ENCODE measurements at regions not wholly inside any gene's neighbourhood (a gene's known extent, or its start where the extent isn't known, plus 50 kb on each side); places are given as distances from the start of the nearest gene placed in this dataset.

DNA sequence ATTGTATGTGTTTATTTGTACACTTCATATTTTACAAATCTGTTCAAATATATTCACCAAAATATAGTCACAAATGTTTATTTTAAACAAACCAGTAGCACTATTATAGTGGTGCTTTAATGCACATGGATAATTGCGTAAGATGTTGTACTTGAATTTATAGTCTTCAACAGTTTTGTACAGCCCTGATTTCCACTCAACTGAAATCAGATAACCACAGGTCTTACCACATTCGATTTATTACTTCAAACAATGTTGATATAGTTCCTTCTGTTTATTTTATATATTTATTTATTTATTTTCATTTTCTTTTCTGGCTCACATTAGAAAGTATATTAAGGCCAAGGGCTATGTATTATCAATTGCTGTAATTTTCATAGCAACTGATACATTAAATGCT, 99.4 kb upstream of the ZNF804A start:
- H3K4me1 ChIP-seq (ENCODE audit: control insufficient read depth in 3 of 3, insufficient read depth in 3 of 3, low read length in 3 of 3): no peaks in the 10 kb centered on the region
- no peaks in the 10 kb centered on the region for H3K27me3 ChIP-seq (ENCODE audit: control insufficient read depth in 3 of 3, insufficient read depth in 3 of 3, low read length in 3 of 3)
- no peak overlapping the region for H3K9ac ChIP-seq (ENCODE audit: low read depth in 1 of 3, low read length in 3 of 3)
- H3K27ac ChIP-seq (ENCODE audit: low read depth, low read length): no peak overlapping the region
- no peak overlapping the region for H3K4me3 ChIP-seq (ENCODE audit: low read length in 3 of 3)
- no peaks in the 10 kb centered on the region for H3K36me3 ChIP-seq (ENCODE audit: control insufficient read depth in 3 of 3, insufficient read depth in 3 of 3, low read length in 3 of 3)
- H3K9me3 ChIP-seq (ENCODE audit: control insufficient read depth in 3 of 3, low read length in 3 of 3): no peaks in the 10 kb centered on the region

DNA sequence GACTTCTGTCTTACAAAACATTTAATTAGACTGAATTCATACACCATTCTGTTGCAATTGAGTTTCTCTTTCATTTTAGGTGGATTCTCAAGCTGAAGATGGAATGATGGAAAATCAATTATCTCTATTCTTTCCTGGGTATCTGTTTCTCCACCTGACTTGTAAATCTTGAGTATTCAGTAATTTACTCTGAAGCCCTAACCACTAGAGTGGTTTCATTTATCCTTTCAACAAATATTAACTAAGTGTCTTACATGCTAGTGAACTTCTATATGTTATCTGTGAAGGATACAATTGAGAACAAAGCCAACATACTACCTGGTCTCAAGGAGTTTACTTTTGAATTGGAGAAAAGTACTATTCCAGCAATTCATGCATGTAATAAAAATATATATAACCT, 94.1 kb upstream of the ZNF804A start:
- H3K4me1 ChIP-seq (ENCODE audit: control insufficient read depth in 3 of 3, insufficient read depth in 3 of 3, low read length in 3 of 3): no peaks in the 10 kb centered on the region
- H3K36me3 ChIP-seq (ENCODE audit: control insufficient read depth in 3 of 3, insufficient read depth in 3 of 3, low read length in 3 of 3): no peaks in the 10 kb centered on the region
- no peaks in the 10 kb centered on the region for H3K27me3 ChIP-seq (ENCODE audit: control insufficient read depth in 3 of 3, insufficient read depth in 3 of 3, low read length in 3 of 3)
- H3K9me3 ChIP-seq (ENCODE audit: control insufficient read depth in 3 of 3, low read length in 3 of 3): no peaks in the 10 kb centered on the region
- no peak overlapping the region for H3K27ac ChIP-seq (ENCODE audit: low read depth, low read length)
- no peak overlapping the region for H3K9ac ChIP-seq (ENCODE audit: low read depth in 1 of 3, low read length in 3 of 3)
- no peak overlapping the region for H3K4me3 ChIP-seq (ENCODE audit: low read length in 3 of 3)

DNA sequence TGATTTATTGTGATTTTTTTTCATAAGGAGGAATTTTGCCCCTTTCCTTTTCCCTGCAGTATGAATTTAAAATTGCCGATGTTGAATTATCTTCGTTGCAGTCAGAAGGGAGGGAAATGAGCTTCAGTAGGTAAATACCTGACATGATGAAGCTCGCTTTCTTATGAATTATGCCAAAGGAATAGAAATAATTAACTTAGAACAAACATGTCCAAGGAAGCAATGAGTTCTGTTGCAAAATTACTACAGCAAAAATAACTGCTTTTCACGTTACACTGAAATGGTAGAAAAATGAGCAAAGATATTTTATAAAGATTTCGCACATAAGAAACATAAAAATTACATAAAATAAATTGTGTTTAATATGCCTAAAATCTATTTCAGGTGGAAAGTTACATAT, 91.1 kb upstream of the ZNF804A start:
- H3K27me3 ChIP-seq (ENCODE audit: control insufficient read depth in 3 of 3, insufficient read depth in 3 of 3, low read length in 3 of 3): no peaks in the 10 kb centered on the region

DNA sequence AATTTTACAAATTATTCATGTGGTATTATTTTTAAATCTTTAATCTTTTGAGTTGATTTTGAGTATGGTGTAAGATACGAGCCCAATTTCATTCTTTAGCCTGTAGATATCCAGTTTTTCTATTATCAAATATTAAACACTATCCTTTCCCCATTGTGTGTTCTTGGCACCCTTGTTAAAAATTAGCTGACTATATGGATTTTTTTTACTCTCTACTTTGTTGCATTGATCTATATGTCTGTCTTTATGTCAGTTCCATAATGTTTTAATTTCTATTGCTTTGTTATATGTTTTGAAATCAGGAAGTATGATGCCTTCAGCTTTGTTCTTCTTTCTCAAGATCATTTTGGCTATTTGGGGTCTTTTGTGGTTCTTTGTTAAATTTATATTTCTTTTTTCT, 80.9 kb upstream of the ZNF804A start:
- Histone ChIP-seq H3K36me3 (ENCODE audit: control insufficient read depth in 3 of 3, insufficient read depth in 3 of 3, low read length in 3 of 3) (no peaks in the 10 kb centered on the region), H3K9ac (ENCODE audit: low read depth in 1 of 3, low read length in 3 of 3) (no peak overlapping the region), H3K4me1 (ENCODE audit: control insufficient read depth in 3 of 3, insufficient read depth in 3 of 3, low read length in 3 of 3) (no peaks in the 10 kb centered on the region), H3K4me3 (ENCODE audit: low read length in 3 of 3) (no peak overlapping the region), H3K27me3 (ENCODE audit: control insufficient read depth in 3 of 3, insufficient read depth in 3 of 3, low read length in 3 of 3) (no peaks in the 10 kb centered on the region), H3K27ac (ENCODE audit: low read depth, low read length) (no peak overlapping the region), H3K9me3 (ENCODE audit: control insufficient read depth in 3 of 3, low read length in 3 of 3) (no peaks in the 10 kb centered on the region)

More for the DNA sequence above, 91.1 kb upstream of the ZNF804A start:
- no peaks in the 10 kb centered on the region for H3K9me3 ChIP-seq (ENCODE audit: control insufficient read depth in 3 of 3, low read length in 3 of 3)
- no peaks in the 10 kb centered on the region for H3K4me1 ChIP-seq (ENCODE audit: control insufficient read depth in 3 of 3, insufficient read depth in 3 of 3, low read length in 3 of 3)
- H3K36me3 ChIP-seq (ENCODE audit: control insufficient read depth in 3 of 3, insufficient read depth in 3 of 3, low read length in 3 of 3): no peaks in the 10 kb centered on the region
- H3K4me3 ChIP-seq (ENCODE audit: low read length in 3 of 3): no peak overlapping the region
- H3K27ac ChIP-seq (ENCODE audit: low read depth, low read length): no peak overlapping the region
- no peak overlapping the region for H3K9ac ChIP-seq (ENCODE audit: low read depth in 1 of 3, low read length in 3 of 3)

DNA sequence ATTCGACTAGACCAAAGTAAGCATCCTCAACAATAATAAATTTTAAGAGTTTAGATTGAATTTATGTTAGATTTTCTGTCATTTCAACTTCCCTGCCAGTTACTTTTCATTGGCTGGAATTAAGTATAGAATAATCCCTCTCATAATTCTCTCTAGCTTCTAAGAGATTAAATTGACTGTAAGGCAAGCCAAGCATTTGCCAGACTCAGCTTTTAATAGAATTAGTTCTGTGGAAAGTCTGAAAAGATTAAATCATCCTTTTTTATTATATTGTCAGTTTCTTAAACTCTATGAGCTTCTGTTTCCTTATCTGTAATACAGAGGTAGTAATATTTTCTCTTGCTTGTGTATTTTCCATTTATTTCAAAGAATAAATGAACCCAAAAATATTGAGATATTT, 77.9 kb upstream of the ZNF804A start:
- Histone ChIP-seq H3K4me1 (ENCODE audit: control insufficient read depth in 3 of 3, insufficient read depth in 3 of 3, low read length in 3 of 3) (no peaks in the 10 kb centered on the region), H3K9me3 (ENCODE audit: control insufficient read depth in 3 of 3, low read length in 3 of 3) (peaks cover 0 to 3% (median 3%) of the 10 kb centered on the region in 3 donors), H3K9ac (ENCODE audit: low read depth in 1 of 3, low read length in 3 of 3) (no peak overlapping the region), H3K4me3 (ENCODE audit: low read length in 3 of 3) (no peak overlapping the region), H3K27ac (ENCODE audit: low read depth, low read length) (no peak overlapping the region), H3K36me3 (ENCODE audit: control insufficient read depth in 3 of 3, insufficient read depth in 3 of 3, low read length in 3 of 3) (no peaks in the 10 kb centered on the region), H3K27me3 (ENCODE audit: control insufficient read depth in 3 of 3, insufficient read depth in 3 of 3, low read length in 3 of 3) (no peaks in the 10 kb centered on the region)

DNA sequence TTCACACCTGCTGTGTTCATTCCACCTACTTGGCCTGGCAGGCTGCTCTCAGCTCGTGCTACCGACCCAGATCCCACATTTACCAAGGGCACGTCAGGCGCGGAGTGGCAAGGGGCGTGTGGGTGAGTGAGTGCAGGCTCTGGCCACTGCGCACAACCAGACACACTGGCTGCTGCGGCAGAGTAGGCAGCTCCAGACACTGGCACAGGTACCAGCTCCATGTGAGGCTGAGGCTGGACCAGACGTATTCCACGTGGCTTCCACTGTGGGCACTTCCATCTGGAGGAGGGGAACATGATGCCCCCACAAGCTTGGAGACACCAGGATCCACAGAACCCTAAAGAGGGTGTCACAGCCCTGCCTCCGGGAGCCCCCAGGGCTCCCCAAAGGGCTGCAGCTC, 74.6 kb upstream of the ZNF804A start:
- Histone ChIP-seq H3K36me3 (ENCODE audit: control insufficient read depth in 3 of 3, insufficient read depth in 3 of 3, low read length in 3 of 3) (no peaks in the 10 kb centered on the region), H3K9me3 (ENCODE audit: control insufficient read depth in 3 of 3, low read length in 3 of 3) (peaks cover 6 to 9% (median 7%) of the 10 kb centered on the region in 3 donors), H3K27me3 (ENCODE audit: control insufficient read depth in 3 of 3, insufficient read depth in 3 of 3, low read length in 3 of 3) (no peaks in the 10 kb centered on the region), H3K4me1 (ENCODE audit: control insufficient read depth in 3 of 3, insufficient read depth in 3 of 3, low read length in 3 of 3) (no peaks in the 10 kb centered on the region), H3K9ac (ENCODE audit: low read depth in 1 of 3, low read length in 3 of 3) (no peak overlapping the region), H3K4me3 (ENCODE audit: low read length in 3 of 3) (no peak overlapping the region), H3K27ac (ENCODE audit: low read depth, low read length) (no peak overlapping the region)

DNA sequence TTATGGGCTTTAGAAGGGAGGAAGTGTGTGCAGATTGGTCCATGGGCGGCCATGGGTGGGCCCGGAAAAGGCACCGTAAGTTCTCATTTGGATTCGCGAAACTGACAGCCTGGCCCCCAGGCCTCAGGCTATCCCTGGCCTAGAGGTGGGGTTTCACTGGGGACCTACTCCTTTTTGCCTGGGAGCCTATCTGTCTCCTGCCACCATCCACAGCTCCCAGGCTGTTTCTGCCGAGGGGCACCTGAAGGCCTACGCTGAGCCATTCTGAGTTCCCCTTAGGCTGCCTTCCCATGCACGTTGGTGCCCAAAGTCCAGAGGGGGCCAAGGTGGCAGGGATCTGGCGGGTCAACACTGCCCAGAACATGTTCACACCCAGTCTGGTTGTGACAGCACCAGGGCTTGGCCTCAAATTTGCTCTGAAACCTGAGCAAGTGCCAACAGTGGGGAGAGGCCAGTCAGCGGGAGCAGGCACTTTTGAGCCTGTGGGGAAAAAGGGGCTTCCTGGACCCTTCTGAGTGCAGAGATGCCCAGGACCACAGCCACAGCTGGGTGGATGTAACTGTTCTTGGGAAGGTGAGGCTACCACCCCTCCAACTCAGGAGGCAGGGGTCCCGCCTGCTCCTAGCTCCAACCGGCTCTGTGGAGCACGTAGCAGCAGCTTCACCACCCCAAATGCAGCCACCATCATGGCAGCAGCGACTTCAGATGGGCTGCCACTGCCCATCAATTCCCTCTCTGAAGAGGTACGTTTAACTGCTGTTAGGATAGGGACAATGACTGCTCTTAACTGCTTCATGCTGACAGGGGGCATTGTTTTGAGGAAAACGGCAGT, 73.6 kb upstream of the ZNF804A start:
- no peaks in the 10 kb centered on the region for H3K4me1 ChIP-seq (ENCODE audit: control insufficient read depth in 3 of 3, insufficient read depth in 3 of 3, low read length in 3 of 3)
- H3K36me3 ChIP-seq (ENCODE audit: control insufficient read depth in 3 of 3, insufficient read depth in 3 of 3, low read length in 3 of 3): no peaks in the 10 kb centered on the region
- H3K27ac ChIP-seq (ENCODE audit: low read depth, low read length): no peak overlapping the region
- no peaks in the 10 kb centered on the region for H3K27me3 ChIP-seq (ENCODE audit: control insufficient read depth in 3 of 3, insufficient read depth in 3 of 3, low read length in 3 of 3)
- H3K4me3 ChIP-seq (ENCODE audit: low read length in 3 of 3): no peak overlapping the region
- peaks cover 6 to 12% (median 9%) of the 10 kb centered on the region in 3 donors for H3K9me3 ChIP-seq (ENCODE audit: control insufficient read depth in 3 of 3, low read length in 3 of 3)
- no peak overlapping the region for H3K9ac ChIP-seq (ENCODE audit: low read depth in 1 of 3, low read length in 3 of 3)

DNA sequence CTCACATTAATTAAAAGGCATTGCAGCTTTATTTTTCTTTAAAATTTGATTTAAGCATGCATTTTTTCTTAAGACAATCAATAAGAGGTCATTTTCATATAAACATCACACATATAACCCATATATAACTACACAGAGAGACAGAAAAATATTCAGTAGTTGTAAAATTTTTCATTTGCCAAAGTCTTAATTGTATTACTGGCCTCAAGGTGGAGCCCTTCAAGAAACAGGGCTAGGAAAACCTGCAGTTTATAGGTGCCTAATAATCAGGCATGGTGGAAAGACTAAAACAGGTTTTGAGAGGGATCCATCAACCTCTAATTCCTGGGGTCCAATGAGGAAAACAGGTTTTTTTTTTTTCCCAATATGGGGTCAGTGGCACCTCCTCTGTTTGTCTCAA, 71.3 kb upstream of the ZNF804A start:
- H3K4me1 ChIP-seq (ENCODE audit: control insufficient read depth in 3 of 3, insufficient read depth in 3 of 3, low read length in 3 of 3): no peaks in the 10 kb centered on the region
- H3K27me3 ChIP-seq (ENCODE audit: control insufficient read depth in 3 of 3, insufficient read depth in 3 of 3, low read length in 3 of 3): no peaks in the 10 kb centered on the region
- no peak overlapping the region for H3K4me3 ChIP-seq (ENCODE audit: low read length in 3 of 3)
- H3K27ac ChIP-seq (ENCODE audit: low read depth, low read length): no peak overlapping the region
- no peak overlapping the region for H3K9ac ChIP-seq (ENCODE audit: low read depth in 1 of 3, low read length in 3 of 3)
- H3K9me3 ChIP-seq (ENCODE audit: control insufficient read depth in 3 of 3, low read length in 3 of 3): peaks cover 6 to 17% (median 12%) of the 10 kb centered on the region in 3 donors
- no peaks in the 10 kb centered on the region for H3K36me3 ChIP-seq (ENCODE audit: control insufficient read depth in 3 of 3, insufficient read depth in 3 of 3, low read length in 3 of 3)

DNA sequence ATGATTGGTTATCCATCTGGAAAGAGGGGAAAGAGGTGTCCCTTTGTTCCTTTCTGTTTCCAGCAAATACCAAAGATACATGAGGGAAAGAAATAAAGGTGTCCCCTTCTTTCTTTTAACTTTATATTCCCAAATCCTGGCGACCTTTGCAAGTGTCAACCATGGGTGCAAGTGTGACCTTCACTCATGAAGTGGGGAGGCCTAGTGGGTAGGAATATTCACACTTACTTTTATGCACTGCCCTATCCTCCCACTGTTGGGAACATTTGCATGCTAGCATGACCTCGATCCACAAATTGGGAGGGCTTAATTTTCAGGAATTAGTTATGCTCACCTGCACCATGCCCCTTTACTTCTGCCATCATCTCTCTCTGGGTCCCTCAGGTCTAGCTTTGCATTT, 70.2 kb upstream of the ZNF804A start:
- Histone ChIP-seq H3K36me3 (ENCODE audit: control insufficient read depth in 3 of 3, insufficient read depth in 3 of 3, low read length in 3 of 3) (no peaks in the 10 kb centered on the region), H3K9me3 (ENCODE audit: control insufficient read depth in 3 of 3, low read length in 3 of 3) (peaks cover 6 to 17% (median 12%) of the 10 kb centered on the region in 3 donors), H3K4me1 (ENCODE audit: control insufficient read depth in 3 of 3, insufficient read depth in 3 of 3, low read length in 3 of 3) (no peaks in the 10 kb centered on the region), H3K27me3 (ENCODE audit: control insufficient read depth in 3 of 3, insufficient read depth in 3 of 3, low read length in 3 of 3) (no peaks in the 10 kb centered on the region), H3K9ac (ENCODE audit: low read depth in 1 of 3, low read length in 3 of 3) (no peak overlapping the region), H3K4me3 (ENCODE audit: low read length in 3 of 3) (no peak overlapping the region), H3K27ac (ENCODE audit: low read depth, low read length) (no peak overlapping the region)

DNA sequence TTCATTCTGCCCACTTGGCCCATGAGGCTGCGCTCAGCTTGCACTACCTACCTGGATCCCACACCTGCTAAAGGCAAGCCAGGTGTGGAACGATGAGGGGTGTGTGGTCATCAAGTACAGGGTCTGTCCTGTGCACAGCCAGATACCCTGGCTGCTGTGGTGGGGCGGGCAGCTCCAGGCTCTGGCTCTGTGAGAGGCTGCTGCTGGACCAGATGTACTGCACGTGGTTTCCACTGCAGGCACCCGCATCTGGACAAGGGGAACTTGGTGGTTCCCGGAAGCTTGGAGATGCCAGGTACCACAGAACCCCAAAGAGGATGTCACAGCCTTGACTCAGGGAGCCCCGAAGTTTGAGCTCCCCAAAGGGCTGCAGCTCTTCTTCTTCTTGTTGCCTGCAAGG, 68.1 kb upstream of the ZNF804A start:
- Histone ChIP-seq H3K4me1 (ENCODE audit: control insufficient read depth in 3 of 3, insufficient read depth in 3 of 3, low read length in 3 of 3) (no peaks in the 10 kb centered on the region), H3K9me3 (ENCODE audit: control insufficient read depth in 3 of 3, low read length in 3 of 3) (peaks cover 4 to 14% (median 12%) of the 10 kb centered on the region in 3 donors), H3K4me3 (ENCODE audit: low read length in 3 of 3) (no peak overlapping the region), H3K27ac (ENCODE audit: low read depth, low read length) (no peak overlapping the region), H3K27me3 (ENCODE audit: control insufficient read depth in 3 of 3, insufficient read depth in 3 of 3, low read length in 3 of 3) (no peaks in the 10 kb centered on the region), H3K36me3 (ENCODE audit: control insufficient read depth in 3 of 3, insufficient read depth in 3 of 3, low read length in 3 of 3) (no peaks in the 10 kb centered on the region), H3K9ac (ENCODE audit: low read depth in 1 of 3, low read length in 3 of 3) (no peak overlapping the region)
